DND-41 (cell line): ENCODE measurements at regions not wholly inside any gene's neighbourhood (a gene's known extent, or its start where the extent isn't known, plus 50 kb on each side); places are given as distances from the start of the nearest gene placed in this dataset.

Experiments
- ATAC-seq: fragments of 200-7000 bp; cut with Tn5 transposase; 3 replicates; pipeline ENCODE4 v1.9.1; 2021; ENCODE audit warnings: low read depth; ENCODE audit not compliant: insufficient read depth
- DNase-seq: peaks from one replicate; pipeline ENCODE4 v3.0.0-alpha.2; 2020
- H2AFZ ChIP-seq: 2 replicates; pipeline ENCODE4 v1.6.0; 2012; ENCODE audit warnings: low read depth, low read length
- H3K27ac ChIP-seq: 2 replicates; pipeline ENCODE4 v1.5.1; 2012; ENCODE audit warnings: low read length, inconsistent platforms
- H3K27me3 ChIP-seq: fragments of 200-600 bp; sonication (generic); 2 replicates; pipeline ENCODE4 v1.6.0; 2012; ENCODE audit warnings: low read length, mild to moderate bottlenecking, inconsistent platforms; ENCODE audit not compliant: insufficient read depth, poor library complexity
- H3K36me3 ChIP-seq: 2 replicates; pipeline ENCODE4 v1.5.1; 2012; ENCODE audit warnings: low read length, inconsistent platforms; ENCODE audit not compliant: insufficient read depth
- H3K4me1 ChIP-seq: 2 replicates; pipeline ENCODE4 v1.5.1; 2012; ENCODE audit warnings: mild to moderate bottlenecking, low read length; ENCODE audit not compliant: insufficient read depth
- H3K4me2 ChIP-seq: 2 replicates; pipeline ENCODE4 v1.6.0; 2012; ENCODE audit warnings: mild to moderate bottlenecking, moderate library complexity, low read length, inconsistent platforms; ENCODE audit not compliant: insufficient read depth
- H3K4me3 ChIP-seq, 2 experiments: fragments of 200-600 bp in 1 of 2; shearing (Covaris generic) in 1 of 2; 2 replicates each; pipeline ENCODE4 v1.5.1; 2012 to 2016; ENCODE audit warnings: inconsistent platforms in 2 of 2, low read length in 2 of 2, mild to moderate bottlenecking in 2 of 2, low read depth in 1 of 2, moderate library complexity in 1 of 2
- H3K79me2 ChIP-seq: 2 replicates; pipeline ENCODE4 v1.6.0; 2012; ENCODE audit warnings: low read length, inconsistent platforms; ENCODE audit not compliant: insufficient read depth
- H3K9ac ChIP-seq: 2 replicates; pipeline ENCODE4 v1.6.0; 2012; ENCODE audit warnings: low read depth, mild to moderate bottlenecking, inconsistent platforms, low read length, moderate library complexity
- H3K9me3 ChIP-seq: 2 replicates; pipeline ENCODE4 v1.5.1; 2012; ENCODE audit warnings: low read length, moderate library complexity, mild to moderate bottlenecking, inconsistent platforms; ENCODE audit not compliant: insufficient read depth, severe bottlenecking
- H4K20me1 ChIP-seq: 2 replicates; pipeline ENCODE4 v1.6.0; 2012; ENCODE audit warnings: low read length; ENCODE audit not compliant: insufficient read depth
- EZH2 ChIP-seq: IDR thresholded peaks from 3 replicates; pipeline ENCODE4 v1.6.1; 2012; ENCODE audit warnings: borderline replicate concordance, low read depth, mild to moderate bottlenecking, moderate library complexity, low read length, inconsistent platforms; ENCODE audit not compliant: severe bottlenecking
- TF ChIP-seq, protein P1 (sequence below): IDR thresholded peaks from 2 replicates; pipeline ENCODE4 v1.5.1; 2012; ENCODE audit warnings: borderline replicate concordance, low read length, moderate library complexity, mild to moderate bottlenecking; ENCODE audit not compliant: poor library complexity, severe bottlenecking; ENCODE audit errors: extremely low read depth

DNA sequence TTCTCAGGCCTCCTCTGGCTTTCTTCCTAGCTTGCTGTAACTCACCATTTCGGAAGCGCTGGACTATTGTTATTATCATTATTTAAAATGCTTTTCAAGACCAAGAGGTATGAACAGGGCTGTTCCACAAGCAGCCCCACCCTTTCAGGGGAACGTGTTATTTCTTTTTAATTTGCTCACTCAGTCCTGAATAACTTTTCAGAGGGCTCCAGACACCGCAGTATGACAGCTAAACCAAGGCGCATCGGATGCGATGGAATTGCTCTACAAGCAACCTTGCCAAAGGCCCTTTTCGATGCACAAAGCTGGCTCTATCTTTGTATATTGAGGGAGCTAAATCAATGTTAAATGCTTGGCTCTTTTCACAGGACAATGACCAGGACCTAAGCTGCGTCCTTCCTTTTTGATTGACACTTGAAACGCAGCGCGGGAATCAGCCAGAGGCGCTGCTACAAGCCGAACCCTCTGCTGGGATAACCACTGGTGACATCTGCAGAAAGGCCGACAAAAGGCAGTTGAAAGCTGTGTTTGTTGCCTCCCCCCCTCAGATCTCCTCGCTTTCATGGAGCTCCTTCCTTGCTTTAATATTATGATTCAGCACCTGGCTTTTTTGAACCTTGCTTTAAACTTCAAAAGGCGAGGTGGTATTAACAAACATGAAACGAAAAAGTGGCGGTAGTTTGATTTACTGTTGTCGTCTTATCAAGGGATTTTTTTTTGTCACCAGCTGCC, 204.7 kb upstream of the PROX1 start:
- H3K4me3 ChIP-seq, result peak overlapping the region in 1 of 2 experiments; percentile 43; a peak in 2 of 4 replicates
- H2AFZ ChIP-seq, result peak overlapping the region; percentile 58
- no peaks in the 10 kb centered on the region for H3K79me2 ChIP-seq
- no peaks in the 10 kb centered on the region for H4K20me1 ChIP-seq
- ATAC-seq, result peak; percentile 87
- peak overlapping the region; percentile 50 for H3K9ac ChIP-seq
- peak overlapping the region; percentile 63 for H3K4me2 ChIP-seq
- peak overlapping the region; percentile 89 for H3K27ac ChIP-seq
- peak; percentile 84 for DNase-seq
- peaks cover 39% of the 10 kb centered on the region for H3K4me1 ChIP-seq
- no peaks in the 10 kb centered on the region for H3K27me3 ChIP-seq
- H3K9me3 ChIP-seq, result no peaks in the 10 kb centered on the region
- TF ChIP-seq, protein P1, sequence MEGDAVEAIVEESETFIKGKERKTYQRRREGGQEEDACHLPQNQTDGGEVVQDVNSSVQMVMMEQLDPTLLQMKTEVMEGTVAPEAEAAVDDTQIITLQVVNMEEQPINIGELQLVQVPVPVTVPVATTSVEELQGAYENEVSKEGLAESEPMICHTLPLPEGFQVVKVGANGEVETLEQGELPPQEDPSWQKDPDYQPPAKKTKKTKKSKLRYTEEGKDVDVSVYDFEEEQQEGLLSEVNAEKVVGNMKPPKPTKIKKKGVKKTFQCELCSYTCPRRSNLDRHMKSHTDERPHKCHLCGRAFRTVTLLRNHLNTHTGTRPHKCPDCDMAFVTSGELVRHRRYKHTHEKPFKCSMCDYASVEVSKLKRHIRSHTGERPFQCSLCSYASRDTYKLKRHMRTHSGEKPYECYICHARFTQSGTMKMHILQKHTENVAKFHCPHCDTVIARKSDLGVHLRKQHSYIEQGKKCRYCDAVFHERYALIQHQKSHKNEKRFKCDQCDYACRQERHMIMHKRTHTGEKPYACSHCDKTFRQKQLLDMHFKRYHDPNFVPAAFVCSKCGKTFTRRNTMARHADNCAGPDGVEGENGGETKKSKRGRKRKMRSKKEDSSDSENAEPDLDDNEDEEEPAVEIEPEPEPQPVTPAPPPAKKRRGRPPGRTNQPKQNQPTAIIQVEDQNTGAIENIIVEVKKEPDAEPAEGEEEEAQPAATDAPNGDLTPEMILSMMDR, result peak; percentile 46
- TF ChIP-seq EZH2, result no peak
- H3K36me3 ChIP-seq, result no peaks in the 10 kb centered on the region

DNA sequence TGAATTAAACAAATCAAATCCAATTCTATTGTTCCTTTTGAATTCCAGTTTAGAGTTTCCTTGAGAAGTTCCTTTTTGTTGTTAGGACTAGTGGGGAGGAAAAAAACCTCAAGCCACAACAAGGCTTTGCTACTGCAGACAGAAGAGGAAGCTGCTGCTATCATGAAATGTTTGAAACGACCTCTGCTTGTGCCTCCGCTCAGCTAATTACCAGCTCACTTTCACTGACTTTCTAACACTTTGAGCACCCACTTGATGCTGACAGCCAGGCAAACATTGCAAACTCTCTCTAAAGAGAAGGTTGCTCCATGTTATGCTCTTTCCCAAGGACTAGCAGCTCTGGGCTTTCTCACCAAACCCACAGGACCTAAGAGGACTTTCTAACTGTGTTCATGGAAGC, 203.9 kb upstream of the PROX1 start:
- ATAC-seq (peak; percentile 83), DNase-seq (peak; percentile 77)
- Histone ChIP-seq H4K20me1 (no peaks in the 10 kb centered on the region), H3K4me1 (peaks cover 39% of the 10 kb centered on the region), H3K4me3 (peak overlapping the region in 1 of 2 experiments; percentile 43; a peak in 2 of 4 replicates), H3K9ac (peak overlapping the region; percentile 50), H3K4me2 (peak overlapping the region; percentile 63), H3K79me2 (no peaks in the 10 kb centered on the region), H3K36me3 (no peaks in the 10 kb centered on the region), H2AFZ (peak overlapping the region; percentile 44; the same call in 1 of the 2 replicates), H3K9me3 (no peaks in the 10 kb centered on the region), H3K27ac (peak overlapping the region; percentile 89), H3K27me3 (no peaks in the 10 kb centered on the region)
- TF ChIP-seq, protein P1, result no peak
- no peak for TF ChIP-seq EZH2

DNA sequence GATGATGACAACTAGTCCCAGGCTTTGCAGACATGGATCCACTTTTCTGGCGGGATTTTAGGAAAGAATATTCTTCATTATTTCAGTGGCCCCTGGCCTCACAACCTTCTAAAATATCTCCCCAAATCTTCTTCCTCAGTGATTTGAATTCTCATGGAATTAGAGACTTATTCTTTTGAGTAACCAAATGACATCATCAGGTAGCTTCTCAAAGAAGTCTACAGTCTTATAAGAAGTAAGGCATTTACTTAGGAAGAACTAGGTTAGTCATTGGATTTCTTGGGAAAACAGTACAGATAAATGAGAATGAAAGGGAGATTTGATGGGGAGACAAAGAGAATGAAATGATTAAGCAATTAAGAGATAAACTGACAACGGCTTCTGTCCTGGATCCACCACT, 201.1 kb upstream of the PROX1 start:
- no peak for DNase-seq
- Histone ChIP-seq H2AFZ (no peak overlapping the region), H3K27me3 (no peaks in the 10 kb centered on the region), H3K4me2 (no peak overlapping the region), H3K9ac (no peak overlapping the region), H3K79me2 (no peaks in the 10 kb centered on the region), H3K4me3 (no peak overlapping the region), H3K4me1 (peaks cover 36% of the 10 kb centered on the region), H3K27ac (no peak overlapping the region), H3K36me3 (no peaks in the 10 kb centered on the region), H3K9me3 (no peaks in the 10 kb centered on the region), H4K20me1 (no peaks in the 10 kb centered on the region)
- no peak for TF ChIP-seq EZH2
- TF ChIP-seq, protein P1, result no peak
- no peak for ATAC-seq
